HG03139 (cell line): ENCODE measurements at regions not wholly inside any gene's neighbourhood (a gene's known extent, or its start where the extent isn't known, plus 50 kb on each side); places are given as distances from the start of the nearest gene placed in this dataset.
"Not testable (repeated sequence)": the region's sequence is repeated elsewhere in the genome, so short reads cannot be mapped to it uniquely, and the experiment has no call there.

Source experiments
- ATAC-seq: cut with Tn5 transposase; IDR thresholded peaks from one replicate; pipeline ENCODE4 v1.9.1; 2021; ENCODE audit not compliant: unreplicated experiment

GRCh38 chr14:56351861-56352260 is 227.7 kb upstream of the TMEM260 start:
- no peak for ATAC-seq

- ATAC-seq, result no peak
Observed at GRCh38 chr14:56352999-56353398, 226.6 kb upstream of the TMEM260 start.

- no peak for ATAC-seq
Observed at GRCh38 chr14:56357428-56357827, 222.2 kb upstream of the TMEM260 start.

DNA sequence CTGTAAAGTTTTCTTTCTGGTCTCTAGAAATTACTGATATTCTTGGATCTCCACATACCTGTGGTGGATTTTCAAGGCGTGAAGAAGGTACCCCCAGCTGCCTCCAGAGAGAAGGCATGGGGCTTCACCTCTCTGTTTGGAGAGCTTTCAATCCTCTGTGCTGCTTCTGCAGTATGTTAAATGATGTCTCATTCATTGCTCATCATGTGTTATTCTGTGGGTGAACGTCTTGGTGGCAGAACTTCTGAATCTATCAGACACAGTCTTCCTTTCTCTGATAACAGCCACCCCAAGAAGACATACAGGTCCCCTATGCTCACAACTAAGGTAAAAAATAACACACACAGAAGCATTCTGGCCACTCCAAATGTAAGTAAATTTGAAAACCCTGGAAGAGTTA is 221.3 kb upstream of the TMEM260 start:
- no peak for ATAC-seq

- no peak for ATAC-seq
Observed at GRCh38 chr14:56358851-56359614, 220.6 kb upstream of the TMEM260 start.

GRCh38 chr14:56365663-56366062 is 213.9 kb upstream of the TMEM260 start:
- not testable (repeated sequence) for ATAC-seq

GRCh38 chr14:56367416-56367815 is 212.2 kb upstream of the TMEM260 start:
- ATAC-seq, result no peak

DNA sequence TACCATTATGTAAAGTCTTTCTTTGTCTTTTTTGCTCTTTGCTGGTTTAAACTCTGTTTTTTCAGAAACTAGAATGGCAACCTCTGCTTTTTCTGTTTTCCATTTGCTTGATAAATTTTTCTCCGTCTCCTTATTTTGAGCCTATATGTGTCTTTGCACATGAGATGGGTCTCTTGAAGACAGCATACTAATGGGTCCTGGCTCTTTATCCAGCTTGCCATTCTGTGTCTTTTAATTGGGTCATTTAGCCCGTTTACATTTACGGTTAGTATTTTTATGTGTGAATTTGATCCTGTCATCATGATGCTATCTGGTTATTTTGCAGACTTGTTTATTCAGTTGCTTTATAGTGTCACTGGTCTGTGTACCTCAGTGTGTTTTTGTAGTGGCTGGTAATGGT is 207.9 kb upstream of the TMEM260 start:
- ATAC-seq, result no peak

- no peak for ATAC-seq
Observed at GRCh38 chr14:56374421-56374820, 205.2 kb upstream of the TMEM260 start.

- ATAC-seq, result no peak
Observed at GRCh38 chr14:56378046-56378445, 201.6 kb upstream of the TMEM260 start.

DNA sequence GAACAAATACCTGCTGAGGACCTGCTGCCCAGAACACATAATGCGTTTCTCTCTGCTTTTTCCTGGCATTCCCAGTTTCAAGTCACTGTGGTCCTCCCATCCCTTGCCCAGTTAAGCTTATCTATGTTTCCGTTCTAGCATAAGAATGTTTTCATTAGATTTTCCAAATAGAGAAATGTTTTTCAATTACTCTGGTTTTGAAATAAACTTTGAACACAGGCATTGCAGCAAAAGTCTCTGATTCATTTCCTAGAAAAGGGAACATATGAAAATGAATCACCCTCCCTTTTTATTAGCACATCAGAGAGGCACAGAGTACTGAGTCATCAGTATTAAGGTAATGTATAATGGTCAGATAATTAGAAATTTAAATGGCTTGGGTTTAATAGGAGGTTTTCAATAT is 201.1 kb upstream of the TMEM260 start:
- no peak for ATAC-seq

DNA sequence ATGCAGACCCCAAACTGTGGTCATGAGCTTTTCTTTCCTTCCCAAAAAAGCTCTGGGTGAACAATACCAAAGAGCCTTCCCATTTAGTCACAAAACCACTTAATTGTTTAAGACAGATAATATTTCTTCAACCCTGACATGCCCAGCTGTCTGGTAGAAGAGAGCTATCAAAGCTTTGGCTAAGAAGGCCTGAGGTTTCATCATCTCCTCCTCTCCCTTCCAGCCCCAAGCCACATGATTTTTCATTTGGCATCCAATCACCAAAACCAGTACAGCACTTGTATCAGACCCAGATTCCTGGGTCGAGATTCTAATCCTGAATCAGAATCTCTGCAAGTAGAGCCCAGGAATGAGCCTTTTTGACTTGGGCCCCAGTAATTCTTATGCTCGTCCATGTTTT is 199.6 kb upstream of the TMEM260 start:
- no peak for ATAC-seq

- ATAC-seq, result no peak
Observed at GRCh38 chr14:56386024-56386423, 193.6 kb upstream of the TMEM260 start.

- no peak for ATAC-seq
Observed at GRCh38 chr14:56390859-56391258, 188.7 kb upstream of the TMEM260 start.

- ATAC-seq, result no peak
Observed at GRCh38 chr14:56394826-56395530, 184.6 kb upstream of the TMEM260 start.

GRCh38 chr14:56400109-56400825 is 179.3 kb upstream of the TMEM260 start:
- no peak for ATAC-seq

DNA sequence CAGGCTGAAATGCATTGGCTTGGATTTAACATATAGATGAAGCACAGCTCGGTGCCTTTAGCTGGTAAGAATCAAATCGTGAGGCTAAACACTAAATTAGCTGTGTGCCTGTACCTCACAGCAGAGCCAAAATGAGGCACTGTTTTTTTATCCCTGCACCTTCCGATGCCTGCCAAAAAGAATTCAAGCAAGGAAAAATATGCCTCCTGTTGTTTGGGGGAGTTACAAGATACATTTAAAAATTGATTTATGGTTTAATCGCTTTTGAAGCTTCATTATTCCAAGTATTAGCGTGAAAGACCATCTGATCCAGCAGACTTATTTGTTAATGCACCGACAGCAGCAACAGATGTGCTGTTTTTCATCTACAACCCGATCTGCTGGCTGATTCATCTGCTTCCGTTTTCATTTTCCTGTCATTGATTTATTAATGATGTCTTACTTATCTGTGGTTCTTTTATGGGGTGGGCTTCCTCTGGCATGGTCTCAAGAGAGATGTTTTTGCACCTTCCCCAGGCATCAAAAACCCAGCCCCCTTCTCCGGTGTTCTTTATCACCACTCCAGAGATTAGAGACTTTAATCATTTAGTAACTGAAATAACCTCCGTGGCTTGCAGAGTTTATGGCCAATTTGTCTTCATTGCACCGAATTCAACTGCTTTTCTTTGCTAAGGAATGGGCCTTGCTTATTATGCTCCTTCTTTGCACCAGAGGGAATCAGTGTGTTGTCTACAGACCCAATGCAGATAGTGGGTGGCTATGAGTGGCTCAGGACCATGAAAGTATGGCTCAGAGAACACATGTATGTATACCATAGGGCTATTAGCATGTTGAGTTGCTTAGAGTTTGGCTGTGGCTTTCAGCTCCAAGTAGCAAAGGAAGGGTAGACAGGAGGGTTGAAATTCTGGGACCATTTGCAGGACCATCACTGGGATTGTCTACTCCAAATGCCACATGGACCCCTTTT is 166.8 kb upstream of the TMEM260 start:
- ATAC-seq, result no peak

DNA sequence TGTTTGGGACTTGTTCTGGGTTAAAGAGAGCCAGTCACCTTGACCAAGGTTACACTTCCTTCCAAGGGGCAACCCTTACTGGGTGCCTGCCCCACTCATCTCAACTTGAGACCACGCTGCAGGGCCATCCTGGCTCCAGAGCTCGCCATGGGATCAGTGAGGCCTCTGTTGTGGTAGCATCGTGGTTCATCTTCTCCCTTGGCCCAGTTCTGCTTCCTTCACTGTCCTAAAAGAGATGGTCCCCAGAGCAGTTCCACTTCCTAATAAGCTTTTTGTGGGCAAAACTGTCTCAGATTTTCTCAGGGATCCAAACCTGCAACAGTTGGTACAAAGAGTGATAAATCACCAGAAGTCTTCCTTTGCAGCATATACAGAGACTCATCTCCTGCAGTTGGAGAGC is 165.9 kb upstream of the TMEM260 start:
- no peak for ATAC-seq

GRCh38 chr14:56414236-56414635 is 165.4 kb upstream of the TMEM260 start:
- no peak for ATAC-seq

DNA sequence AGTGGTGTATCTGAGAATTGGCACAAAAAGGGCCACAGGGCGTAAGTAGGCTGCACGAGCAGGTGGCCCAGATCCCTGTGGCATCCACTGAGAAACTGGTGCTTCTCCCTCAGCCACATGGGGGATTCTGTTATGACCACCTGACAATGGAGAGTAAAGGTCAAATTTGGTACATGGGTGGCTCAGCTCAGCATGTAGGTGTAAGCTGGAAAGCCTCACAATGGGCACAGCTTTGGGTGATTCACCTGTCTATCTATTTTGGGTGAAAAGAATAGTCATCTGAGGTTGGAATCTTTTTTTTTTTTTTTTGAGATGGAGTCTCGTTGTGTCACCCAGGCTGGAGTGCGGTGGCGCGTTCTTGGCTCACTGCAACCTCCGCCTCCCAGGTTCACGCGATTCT is 163.4 kb upstream of the TMEM260 start:
- ATAC-seq, result no peak

DNA sequence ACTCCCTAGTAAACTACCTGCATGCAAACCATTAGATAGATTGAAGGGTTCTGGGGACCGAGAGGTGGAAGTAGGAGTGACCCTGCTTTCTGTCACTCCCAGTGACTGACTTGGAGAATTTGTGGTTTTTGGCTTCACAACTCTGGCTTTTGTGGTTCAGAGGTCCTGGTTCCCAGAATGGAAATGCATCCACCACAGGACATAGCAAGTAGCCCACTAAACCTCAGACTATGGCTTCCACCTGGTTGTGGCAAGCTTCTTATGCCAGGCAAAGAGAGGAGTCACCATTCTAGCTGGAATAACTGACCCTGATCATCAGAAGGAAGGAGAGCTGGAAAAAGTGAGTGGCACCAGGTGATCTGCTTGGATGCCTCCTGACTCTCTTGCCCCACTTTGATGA is 162.4 kb upstream of the TMEM260 start:
- ATAC-seq, result no peak
